IMR-90 (cell line): ENCODE measurements at regions not wholly inside any gene's neighbourhood (a gene's known extent, or its start where the extent isn't known, plus 50 kb on each side); places are given as distances from the start of the nearest gene placed in this dataset.

ENCODE experiments used
- ATAC-seq: fragments of 200-7000 bp; cut with Tn5 transposase; 2 replicates; pipeline ENCODE4 v1.9.1; 2020; ENCODE audit warnings: low read depth, mild to moderate bottlenecking, moderate library complexity
- BruUV-seq: library from RNA; stranded (reverse); fragments of 400-500 nt; replicated peaks from 2 replicates; lab custom pipeline; 2021; lab: Mats Ljungman, UMichigan
- CTCF ChIA-PET: fragments of 300-600 bp; formaldehyde crosslinking; extraction: SDS; loops from one replicate; lab custom pipeline; 2021; ENCODE audit warnings: antibody characterized with exemption; lab: Yijun Ruan, JAX
- POLR2A ChIA-PET: fragments of 300-600 bp; sonication (Branson Sonifier 250); formaldehyde crosslinking; loops from one replicate; lab custom pipeline; 2022; ENCODE audit warnings: antibody characterized with exemption; ENCODE audit not compliant: unreplicated experiment; lab: Charles Lee
- DNase-seq: peaks from one replicate; pipeline ENCODE4 v3.0.0; 2013
- H2AFZ ChIP-seq: replicated peaks from 2 replicates; pipeline ENCODE3; 2013; ENCODE audit warnings: low read length, mild to moderate bottlenecking; ENCODE audit not compliant: poor library complexity
- H2AK5ac ChIP-seq: 2 replicates; pipeline ENCODE4 v1.6.1; 2013; ENCODE audit warnings: low read depth, low read length, inconsistent platforms
- H2AK9ac ChIP-seq: replicated peaks from 2 replicates; pipeline ENCODE3; 2013; ENCODE audit warnings: mild to moderate bottlenecking, low read depth, low read length, moderate library complexity; ENCODE audit not compliant: poor library complexity
- H2BK120ac ChIP-seq: 2 replicates; pipeline ENCODE4 v1.6.1; 2013; ENCODE audit warnings: low read depth, low read length, inconsistent platforms
- H2BK15ac ChIP-seq: 3 replicates; pipeline ENCODE4 v1.6.1; 2013; ENCODE audit warnings: low read depth, low read length, inconsistent platforms
- H2BK20ac ChIP-seq: 2 replicates; pipeline ENCODE4 v1.6.1; 2013; ENCODE audit warnings: low read depth, mild to moderate bottlenecking, inconsistent platforms, low read length, moderate library complexity
- H2BK5ac ChIP-seq: 2 replicates; pipeline ENCODE4 v1.6.1; 2013; ENCODE audit warnings: mild to moderate bottlenecking, low read depth, low read length, inconsistent platforms; ENCODE audit not compliant: poor library complexity, severe bottlenecking
- H3K14ac ChIP-seq: replicated peaks from 2 replicates; pipeline ENCODE4 v1.6.1; 2013; ENCODE audit warnings: low read depth, low read length, inconsistent platforms
- H3K18ac ChIP-seq: 2 replicates; pipeline ENCODE4 v1.6.1; 2013; ENCODE audit warnings: low read depth, low read length, control low read depth
- H3K23ac ChIP-seq: 2 replicates; pipeline ENCODE4 v1.6.1; 2013; ENCODE audit warnings: low read depth, low read length, inconsistent platforms
- H3K27ac ChIP-seq: 2 replicates; pipeline ENCODE4 v1.5.1; 2013; ENCODE audit warnings: mild to moderate bottlenecking, control low read depth, low read length; ENCODE audit not compliant: insufficient read depth
- H3K27me3 ChIP-seq: 2 replicates; pipeline ENCODE4 v1.6.1; 2013; ENCODE audit warnings: low read length; ENCODE audit not compliant: control insufficient read depth, insufficient read depth
- H3K36me3 ChIP-seq: 2 replicates; pipeline ENCODE4 v1.6.1; 2013; ENCODE audit warnings: low read length, mixed read lengths; ENCODE audit not compliant: control insufficient read depth, insufficient read depth
- H3K4ac ChIP-seq: 2 replicates; pipeline ENCODE4 v1.6.1; 2013; ENCODE audit warnings: low read depth, low read length, inconsistent platforms
- H3K4me1 ChIP-seq: 2 replicates; pipeline ENCODE4 v1.6.1; 2013; ENCODE audit warnings: low read length, mixed read lengths; ENCODE audit not compliant: control insufficient read depth, insufficient read depth
- H3K4me2 ChIP-seq: 2 replicates; pipeline ENCODE4 v1.6.1; 2013; ENCODE audit warnings: low read depth, mild to moderate bottlenecking, control low read depth, low read length, moderate library complexity
- H3K4me3 ChIP-seq: 2 replicates; pipeline ENCODE4 v1.5.1; 2013; ENCODE audit warnings: low read depth, mild to moderate bottlenecking, control low read depth, low read length, moderate library complexity; ENCODE audit not compliant: insufficient read depth
- H3K56ac ChIP-seq: 2 replicates; pipeline ENCODE4 v1.6.1; 2013; ENCODE audit warnings: low read length, inconsistent platforms; ENCODE audit not compliant: insufficient read depth; ENCODE audit errors: extremely low read depth
- H3K79me1 ChIP-seq, 2 experiments: 2 replicates each; pipeline ENCODE4 v1.6.1; 2013; ENCODE audit warnings: low read length in 2 of 2, inconsistent platforms in 1 of 2, low read depth in 1 of 2
- H3K9ac ChIP-seq: 2 replicates; pipeline ENCODE4 v1.6.1; 2013; ENCODE audit warnings: low read depth, low read length, control low read depth
- H3K9me1 ChIP-seq: 2 replicates; pipeline ENCODE4 v1.6.1; 2013; ENCODE audit warnings: low read length, inconsistent platforms; ENCODE audit not compliant: insufficient read depth
- H3K9me3 ChIP-seq: 2 replicates; pipeline ENCODE4 v1.6.1; 2013; ENCODE audit warnings: low read length; ENCODE audit not compliant: control insufficient read depth, insufficient read depth
- H4K20me1 ChIP-seq: 2 replicates; pipeline ENCODE4 v1.6.1; 2013; ENCODE audit warnings: low read length, inconsistent platforms; ENCODE audit not compliant: insufficient read depth
- H4K5ac ChIP-seq: 2 replicates; pipeline ENCODE4 v1.6.1; 2013; ENCODE audit warnings: mild to moderate bottlenecking, low read depth, low read length, control low read depth
- H4K8ac ChIP-seq, 2 experiments: 2 replicates each; pipeline ENCODE4 v1.6.1; 2013; ENCODE audit warnings: low read depth in 2 of 2, low read length in 2 of 2, control low read depth in 1 of 2, inconsistent platforms in 1 of 2
- H4K91ac ChIP-seq: 2 replicates; pipeline ENCODE4 v1.6.1; 2013; ENCODE audit warnings: low read depth, low read length, inconsistent platforms; ENCODE audit not compliant: insufficient read depth
- CEBPB ChIP-seq: IDR thresholded peaks from 2 replicates; pipeline ENCODE4 v1.6.1; 2012; ENCODE audit warnings: low read depth, low read length, improper control_type of control experiment
- ELK1 ChIP-seq: fragments of 150-350 bp; IDR thresholded peaks from 2 replicates; pipeline ENCODE4 v1.6.1; 2016; ENCODE audit warnings: low read depth, mild to moderate bottlenecking, low read length, moderate library complexity, borderline replicate concordance
- MXI1 ChIP-seq: IDR thresholded peaks from 2 replicates; pipeline ENCODE4 v1.6.1; 2012; ENCODE audit warnings: low read depth, mild to moderate bottlenecking, low read length, moderate library complexity, borderline replicate concordance
- RAD21 ChIP-seq: IDR thresholded peaks from 2 replicates; pipeline ENCODE4 v1.6.1; 2012; ENCODE audit warnings: low read length, improper control_type of control experiment
- SMC3 ChIP-seq: fragments of 150-350 bp; IDR thresholded peaks from 2 replicates; pipeline ENCODE4 v1.6.1; 2016; ENCODE audit warnings: low read depth, mild to moderate bottlenecking, antibody characterized with exemption, low read length, moderate library complexity
- USF2 ChIP-seq: fragments of 150-350 bp; IDR thresholded peaks from 2 replicates; pipeline ENCODE4 v1.6.1; 2017; ENCODE audit warnings: mild to moderate bottlenecking, antibody characterized with exemption, low read length, low read depth
- WGBS, 2 experiments: methylation state at CpG; one replicate each; pipeline versions ENCODE4 v1.1.5 to v1.1.7; 2013; ENCODE audit warnings: missing lambda C conversion rate in 2 of 2; ENCODE audit not compliant: insufficient read length in 1 of 2; ENCODE audit errors: extremely low coverage in 2 of 2; 5-methylcytosine and 5-hydroxymethylcytosine counted together
- dilution Hi-C: fragments of 300-500 bp; cut with HindIII; formaldehyde crosslinking; loops from one replicate; pipeline ENCODE4 v1.14.3; 2018; ENCODE audit warnings: low sequenced_read_pairs; ENCODE audit not compliant: unreplicated experiment
- in situ Hi-C: fragments of 300-500 bp; cut with MboI; formaldehyde crosslinking; loops from 3 replicates; pipeline ENCODE4 v1.14.3; 2019; ENCODE audit warnings: low sequenced_read_pairs, inconsistent platforms, mixed read lengths
- intact Hi-C: fragments of 100-400 bp; cut with micrococcal nuclease; formaldehyde crosslinking; loops from 2 replicates; pipeline ENCODE4 v1.10.0; 2022

- no peak overlapping the region for H2BK5ac ChIP-seq
- ATAC-seq (no peak), DNase-seq (no peak)
- no peaks in the 10 kb centered on the region for H3K27me3 ChIP-seq
- no peak overlapping the region for H3K4ac ChIP-seq
- intact Hi-C loops (no loop called here), dilution Hi-C loops (no loop called here), in situ Hi-C loops (no loop called here)
- no peak overlapping the region for H3K9ac ChIP-seq
- H3K79me1 ChIP-seq: no peaks in the 10 kb centered on the region
- no peak overlapping the region for H4K8ac ChIP-seq
- H2BK20ac ChIP-seq: no peak overlapping the region
- H3K27ac ChIP-seq: no peak overlapping the region
- CTCF ChIA-PET: no interaction called here
- POLR2A ChIA-PET: no interaction called here
- H4K5ac ChIP-seq: no peak overlapping the region
- no peaks in the 10 kb centered on the region for H3K4me1 ChIP-seq
- H2AFZ ChIP-seq: no peak overlapping the region
- TF ChIP-seq CEBPB (no peak), MXI1 (no peak), ELK1 (no peak), RAD21 (no peak), SMC3 (no peak), USF2 (no peak)
- H2AK9ac ChIP-seq: no peak overlapping the region
- H3K9me3 ChIP-seq: no peaks in the 10 kb centered on the region
- no peak overlapping the region for H3K56ac ChIP-seq
- no TSS peak for BruUV-seq
- no peak overlapping the region for H4K91ac ChIP-seq
- no peaks in the 10 kb centered on the region for H3K36me3 ChIP-seq
- no peak overlapping the region for H3K23ac ChIP-seq
- H2BK120ac ChIP-seq: no peak overlapping the region
- no peak overlapping the region for H3K4me2 ChIP-seq
- H3K4me3 ChIP-seq: no peak overlapping the region
- no peak overlapping the region for H2BK15ac ChIP-seq
- H3K9me1 ChIP-seq: no peaks in the 10 kb centered on the region
- no peak overlapping the region for H3K14ac ChIP-seq
- no peak overlapping the region for H3K18ac ChIP-seq
- no CpG with 5 or more reads among the region's 1 CpG for WGBS, 2 experiments
- H2AK5ac ChIP-seq: no peak overlapping the region
- H4K20me1 ChIP-seq: no peaks in the 10 kb centered on the region
Measured at GRCh38 chrX:51834076-51834475, 59.3 kb upstream of the MAGED1 start.
